Fibroblast of pulmonary artery (primary cell): ENCODE measurements at regions not wholly inside any gene's neighbourhood (a gene's known extent, or its start where the extent isn't known, plus 50 kb on each side); places are given as distances from the start of the nearest gene placed in this dataset.

Experiments used
- DNase-seq: peaks from one replicate; pipeline ENCODE4 v3.0.0-alpha.2; 2010; ENCODE audit warnings: low read depth
- H3K4me3 ChIP-seq: replicated peaks from 2 replicates; pipeline ENCODE4 v1.5.1; 2011; ENCODE audit warnings: low read depth, mild to moderate bottlenecking, control low read depth, low read length, moderate library complexity
- CTCF ChIP-seq: IDR thresholded peaks from 2 replicates; pipeline ENCODE4 v1.5.1; 2011; ENCODE audit warnings: mild to moderate bottlenecking, control low read depth, low read length, inconsistent platforms; ENCODE audit errors: missing control alignments

GRCh38 chr5:175253597-175253996 lies 190.4 kb downstream of the DRD1 start:
- DNase-seq = no peak
- no peak for TF ChIP-seq CTCF
- no peak overlapping the region for H3K4me3 ChIP-seq

GRCh38 chr5:175252234-175252805 lies 191.7 kb downstream of the DRD1 start:
- TF ChIP-seq CTCF = no peak
- DNase-seq = no peak
- H3K4me3 ChIP-seq = no peak overlapping the region

GRCh38 chr5:175250426-175250825 lies 193.6 kb downstream of the DRD1 start:
- no peak for DNase-seq
- no peak overlapping the region for H3K4me3 ChIP-seq
- TF ChIP-seq CTCF = no peak

GRCh38 chr5:175248416-175248905 lies 195.5 kb downstream of the DRD1 start:
- DNase-seq = no peak
- no peak overlapping the region for H3K4me3 ChIP-seq
- TF ChIP-seq CTCF = no peak

GRCh38 chr5:175246889-175247520 lies 197.0 kb downstream of the DRD1 start:
- TF ChIP-seq CTCF = no peak
- no peak for DNase-seq
- H3K4me3 ChIP-seq = no peak overlapping the region

- no peak for TF ChIP-seq CTCF
- peak; percentile 50 for DNase-seq
- H3K4me3 ChIP-seq = no peak overlapping the region
Observed at GRCh38 chr5:175246242-175246888, 197.6 kb downstream of the DRD1 start.

GRCh38 chr5:175243441-175243840 lies 200.5 kb downstream of the DRD1 start:
- TF ChIP-seq CTCF = no peak
- no peak overlapping the region for H3K4me3 ChIP-seq
- DNase-seq = no peak
